ENCODE measurements at regions not wholly inside any gene's neighbourhood (a gene's known extent, or its start where the extent isn't known, plus 50 kb on each side); places are given as distances from the start of the nearest gene placed in this dataset.

DNA sequence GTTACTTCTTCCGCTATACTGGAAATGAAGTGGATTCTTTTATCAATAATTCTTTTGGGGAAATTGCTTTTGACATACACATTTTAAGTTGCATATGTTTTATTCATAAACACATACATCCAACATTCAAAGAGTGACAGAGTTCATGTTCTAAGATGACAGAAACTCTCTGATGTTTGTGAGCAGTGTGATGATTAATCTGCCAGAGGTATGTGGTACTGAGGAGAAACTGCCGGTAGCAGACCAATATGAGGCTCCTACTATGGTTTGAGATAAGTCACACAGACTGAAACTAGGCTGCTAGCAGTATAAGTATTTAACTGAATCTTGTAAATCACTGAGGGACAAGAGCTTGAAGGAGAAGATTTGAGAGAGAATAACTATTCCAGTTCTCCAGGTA lies 524.1 kb upstream of the SEMA3D start:
- H3K27ac ChIP-seq (ENCODE audit: low read depth, low read length) = no peak overlapping the region
- no peak for TF ChIP-seq NRF1 (IDR thresholded peaks at IDR 0.05; ENCODE audit: low read depth, low read length)
- no peak for TF ChIP-seq MAFK (IDR thresholded peaks at IDR 0.05; ENCODE audit: low read depth, low read length)
- TF ChIP-seq BRCA1 (IDR thresholded peaks at IDR 0.05; ENCODE audit: low read depth, low read length) = no peak
- no peak for TF ChIP-seq E2F6 (IDR thresholded peaks at IDR 0.05)
- TF ChIP-seq CBX8 (IDR thresholded peaks at IDR 0.05; ENCODE audit: borderline replicate concordance, low read depth, low read length) = no peak
- TF ChIP-seq KDM1A (IDR thresholded peaks at IDR 0.05; ENCODE audit: borderline replicate concordance, low read length) = no peak
- no peak for TF ChIP-seq RFX5 (IDR thresholded peaks at IDR 0.05; ENCODE audit: borderline replicate concordance, low read depth, low read length)
- TF ChIP-seq SP4 (IDR thresholded peaks at IDR 0.05; ENCODE audit: low read length) = no peak
- TF ChIP-seq CEBPB (IDR thresholded peaks at IDR 0.05; ENCODE audit: low read depth, low read length) = no peak
- TF ChIP-seq JUND (IDR thresholded peaks at IDR 0.05; ENCODE audit: low read length) = no peak
- TF ChIP-seq SRF (IDR thresholded peaks at IDR 0.05; ENCODE audit: low read depth, low read length) = no peak
- TF ChIP-seq YY1 (IDR thresholded peaks at IDR 0.05; ENCODE audit: low read depth, low read length) = no peak
- TF ChIP-seq RAD21 (IDR thresholded peaks at IDR 0.05 in 1 of 2, conservative IDR thresholded peaks at IDR 0.05 in 1 of 2; ENCODE audit: low read depth in 2 of 2, low read length in 2 of 2) = no peak
- TF ChIP-seq, protein P1, sequence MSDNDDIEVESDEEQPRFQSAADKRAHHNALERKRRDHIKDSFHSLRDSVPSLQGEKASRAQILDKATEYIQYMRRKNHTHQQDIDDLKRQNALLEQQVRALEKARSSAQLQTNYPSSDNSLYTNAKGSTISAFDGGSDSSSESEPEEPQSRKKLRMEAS (IDR thresholded peaks at IDR 0.05) = no peak
- TF ChIP-seq CBX5 (IDR thresholded peaks at IDR 0.05; ENCODE audit: low read depth, low read length) = no peak
- TF ChIP-seq BCL11A (IDR thresholded peaks at IDR 0.05; ENCODE audit: low read depth in 2 of 2, low read length in 2 of 2) = no peak

More for the DNA sequence above, 524.1 kb upstream of the SEMA3D start:
- ChIA-PET POLR2A (ENCODE audit: partially characterized antibody) (no interaction called here), CTCF (ENCODE audit: partially characterized antibody) (no interaction called here)
- no peak overlapping the region for H2BK20ac ChIP-seq (ENCODE audit: low read length)
- WGBS, 2 experiments (ENCODE audit: extremely low coverage in 1 of 2, insufficient coverage in 1 of 2, insufficient read length in 1 of 2, insufficient replicate concordance in 2 of 2, low coverage in 1 of 2, low lambda C conversion rate in 2 of 2, missing lambda C conversion rate in 1 of 2) = 95% methylated on average over 2 of the region's 2 CpGs; no CpG with 5 or more reads in 1 of the 2 experiments
- no peak overlapping the region for H2BK15ac ChIP-seq (ENCODE audit: low read length)
- no peaks in the 10 kb centered on the region for H3K23me2 ChIP-seq (ENCODE audit: low read depth, low read length)
- no peak overlapping the region for H3K4ac ChIP-seq (replicated peaks; ENCODE audit: insufficient read length, low read depth, low read length)
- FAIRE-seq = no peak
- H3K36me3 ChIP-seq (ENCODE audit: control insufficient read depth in 2 of 4, insufficient read depth in 4 of 4, low read length in 3 of 4) = no peaks in the 10 kb centered on the region
- H3K23ac ChIP-seq (ENCODE audit: insufficient read length) = no peak overlapping the region
- no peaks in the 10 kb centered on the region for H4K20me1 ChIP-seq (replicated peaks in 1 of 2; ENCODE audit: control insufficient read depth in 1 of 2, insufficient read depth in 2 of 2, low read length in 2 of 2)
- no peaks in the 10 kb centered on the region for H3K79me2 ChIP-seq (ENCODE audit: control insufficient read depth in 1 of 2, insufficient read depth in 2 of 2, low read length in 2 of 2)
- H3K9me3 ChIP-seq (ENCODE audit: insufficient read depth in 2 of 2, low read depth in 1 of 2, low read length in 1 of 2) = no peaks in the 10 kb centered on the region
- H2AFZ ChIP-seq (ENCODE audit: low read length) = no peak overlapping the region
- no peaks in the 10 kb centered on the region for H3K27me3 ChIP-seq (replicated peaks in 1 of 4; ENCODE audit: control insufficient read depth in 3 of 4, extremely low read depth in 1 of 4, insufficient read depth in 3 of 4, low read length in 3 of 4)
- H3K9ac ChIP-seq (replicated peaks in 1 of 4; ENCODE audit: extremely low read depth in 1 of 4, low read depth in 3 of 4, low read length in 3 of 4) = no peak overlapping the region
- no peak overlapping the region for H3K56ac ChIP-seq (replicated peaks; ENCODE audit: insufficient read length, low read depth, low read length)
- H3K18ac ChIP-seq (ENCODE audit: extremely low read depth, low read length) = no peak overlapping the region
- H3K4me3 ChIP-seq (ENCODE audit: extremely low read depth in 1 of 4, insufficient read depth in 2 of 4, low read depth in 3 of 4, low read length in 4 of 4) = no peak overlapping the region
- no peaks in the 10 kb centered on the region for H3K4me1 ChIP-seq (replicated peaks in 1 of 4; ENCODE audit: control insufficient read depth in 3 of 4, insufficient read depth in 4 of 4, low read length in 3 of 4)
- no peak overlapping the region for H2BK120ac ChIP-seq (replicated peaks; ENCODE audit: low read depth, low read length)
- H4K8ac ChIP-seq (ENCODE audit: extremely low read depth, insufficient read depth, low read length) = no peak overlapping the region
- no peak overlapping the region for H2BK12ac ChIP-seq (ENCODE audit: low read depth, low read length)
- no peaks in the 10 kb centered on the region for H3K79me1 ChIP-seq (ENCODE audit: low read depth, low read length)
- H2AK5ac ChIP-seq (ENCODE audit: low read depth, low read length) = no peak overlapping the region
- H4K5ac ChIP-seq (ENCODE audit: insufficient read length, low read depth, low read length) = no peak overlapping the region
- no peak overlapping the region for H2BK5ac ChIP-seq (ENCODE audit: low read depth, low read length)
- no peak overlapping the region for H3K14ac ChIP-seq (ENCODE audit: insufficient read length)
- DNase-seq (ENCODE audit: low read depth in 1 of 2, low spot score in 2 of 2) = no peak
- H4K91ac ChIP-seq (replicated peaks; ENCODE audit: insufficient read length, low read length) = no peak overlapping the region
- no peak overlapping the region for H3K4me2 ChIP-seq (ENCODE audit: insufficient read depth in 1 of 2, low read depth in 2 of 2, low read length in 2 of 2)

Measured in H1 (cell line).